22Rv1 (cell line): ENCODE measurements at regions not wholly inside any gene's neighbourhood (a gene's known extent, or its start where the extent isn't known, plus 50 kb on each side); places are given as distances from the start of the nearest gene placed in this dataset.

Experiments used
- H3K27ac ChIP-seq: fragments of 450-650 bp; 2 replicates; pipeline ENCODE4 v1.5.1; 2017
- CTCF ChIP-seq: fragments of 450-650 bp; IDR thresholded peaks from 2 replicates; pipeline ENCODE4 v1.5.1; 2017; ENCODE audit warnings: mild to moderate bottlenecking
- ZFX ChIP-seq: fragments of 450-650 bp; IDR thresholded peaks from 2 replicates; pipeline ENCODE4 v1.6.1; 2017; ENCODE audit warnings: antibody characterized with exemption, borderline replicate concordance

- no peak overlapping the region for H3K27ac ChIP-seq
- no peak for TF ChIP-seq ZFX
- no peak for TF ChIP-seq CTCF
These were observed 134.4 kb upstream of the ABCA1 start for GRCh38 chr9:105062222-105062855.

- no peak overlapping the region for H3K27ac ChIP-seq
- no peak for TF ChIP-seq CTCF
- no peak for TF ChIP-seq ZFX
These were observed 136.5 kb upstream of the ABCA1 start for GRCh38 chr9:105064248-105065097.

- TF ChIP-seq CTCF (no peak), ZFX (no peak)
- no peak overlapping the region for H3K27ac ChIP-seq
These were observed 137.4 kb upstream of the ABCA1 start for GRCh38 chr9:105065098-105066088.

GRCh38 chr9:105066275-105066865 lies 138.4 kb upstream of the ABCA1 start:
- no peak for TF ChIP-seq CTCF
- TF ChIP-seq ZFX = no peak
- no peak overlapping the region for H3K27ac ChIP-seq

GRCh38 chr9:105067895-105068580 lies 140.1 kb upstream of the ABCA1 start:
- no peak overlapping the region for H3K27ac ChIP-seq
- TF ChIP-seq ZFX (no peak), CTCF (no peak)

- no peak overlapping the region for H3K27ac ChIP-seq
- no peak for TF ChIP-seq ZFX
- TF ChIP-seq CTCF = no peak
These were observed 141.3 kb upstream of the ABCA1 start for GRCh38 chr9:105069285-105069684.
